Heart right ventricle (tissue), 16 donors: ENCODE measurements at regions not wholly inside any gene's neighbourhood (a gene's known extent, or its start where the extent isn't known, plus 50 kb on each side); places are given as distances from the start of the nearest gene placed in this dataset.

Source experiments
- ATAC-seq, 8 donors: fragments of 200-7000 bp; cut with Tn5 transposase; one replicate each; pipeline ENCODE4 v1.9.1; 2020; ENCODE audit warnings: mild to moderate bottlenecking in 8 of 8, moderate library complexity in 8 of 8, moderate number of reproducible peaks in 1 of 8
- DNase-seq, 2 donors: peaks; one replicate each; pipeline ENCODE4 v3.0.0-alpha.2; 2020
- H3K27ac ChIP-seq, 10 donors: fragments of 200-600 bp; sonication (generic) in 2 of 10; one replicate each; pipeline versions ENCODE4 v1.5.0 to v1.8.0; 2020 to 2022; ENCODE audit warnings: mild to moderate bottlenecking in 3 of 10
- H3K27me3 ChIP-seq, 7 donors: fragments of 200-600 bp; one replicate each; pipeline ENCODE4 v1.8.0; 2021 to 2022; ENCODE audit warnings: mild to moderate bottlenecking in 2 of 7
- H3K36me3 ChIP-seq, 9 donors: fragments of 200-600 bp; sonication (generic) in 1 of 9; one replicate each; pipeline versions ENCODE4 v1.5.0 to v1.8.0; 2020 to 2022; ENCODE audit warnings: mild to moderate bottlenecking in 2 of 9
- H3K4me1 ChIP-seq, 9 donors: fragments of 200-600 bp; sonication (generic) in 1 of 9; one replicate each; pipeline versions ENCODE4 v1.5.0 to v1.8.0; 2020 to 2022; ENCODE audit warnings: mild to moderate bottlenecking in 4 of 9
- H3K4me3 ChIP-seq, 10 donors: fragments of 200-600 bp; sonication (generic) in 2 of 10; one replicate each; pipeline versions ENCODE4 v1.5.0 to v1.8.0; 2020 to 2022; ENCODE audit warnings: mild to moderate bottlenecking in 7 of 10, moderate library complexity in 2 of 10
- H3K9me3 ChIP-seq, 11 donors: fragments of 200-600 bp in 10 of 11; sonication (generic) in 2 of 11; one replicate each; pipeline versions ENCODE4 v1.5.0 to v1.8.0; 2013 to 2022; ENCODE audit warnings: mild to moderate bottlenecking in 2 of 11, control low read depth in 1 of 11, moderate library complexity in 1 of 11
- WGBS, 2 donors: extraction: QIAGEN DNeasy Blood & Tissue Kit; methylation state at CpG; one replicate each; pipeline ENCODE4 v1.1.7; 2013; ENCODE audit warnings: inconsistent platforms in 1 of 2; 5-methylcytosine and 5-hydroxymethylcytosine counted together
- intact Hi-C, 10 donors: fragments of 100-400 bp; cut with DNase I; formaldehyde crosslinking; loops; one replicate each; pipeline versions ENCODE4 v1.11.1 to v1.14.2; 2022
- TF ChIP-seq, protein P1 (sequence below), 9 donors: fragments of 200-600 bp; sonication (generic) in 2 of 9; IDR thresholded peaks; one replicate each; pipeline versions ENCODE4 v1.5.0 to v1.8.0; 2021 to 2022; ENCODE audit warnings: antibody characterized with exemption in 9 of 9, mild to moderate bottlenecking in 5 of 9, moderate library complexity in 1 of 9
- donor health status: Arrhythmogenic right ventricular cardiomyopathy.
- donor health status: ischemic (EF 13 %, LVEDD 7.1; RV severe dilation, severe dysfunction).
- donor health status: healthy with polysubstance abuse.
- donor health status: DM: no; HTN: yes; CAD: no.
- donor health status: DM: no; HTN: no; CAD: no.
- donor health status: ischemic (EF 25% LVEDD 6.9; RV normal size, moderate dysfunction).
- donor health status: ischemic (EF 25% LVEDD 5.7; RV mildly dilated, moderate dysfunction).
- donor health status: healthy.
- donor health status: DM: yes; HTN: yes; CAD: no.
- donor health status: Ischemic cardiomyopathy.
- donor health status: ischemic (EF 35%, LVEDD 5.7; RV mildly dilated, moderate dysfunction).
- donor health status: nonischemic (EF 11% LVEDD 7.7; RV severe dilation, severe dysfunction).
- donor health status: DM: yes; HTN: yes; CAD: no.
- donor health status: PGD.
- donor health status: ischemic (EF 29% LVEDD 5.4; RV normal size, mild dysfunction).
- donor health status: nonischemic (EF 23%, LVEDD 6.1; RV moderate dilation, normal function).

DNA sequence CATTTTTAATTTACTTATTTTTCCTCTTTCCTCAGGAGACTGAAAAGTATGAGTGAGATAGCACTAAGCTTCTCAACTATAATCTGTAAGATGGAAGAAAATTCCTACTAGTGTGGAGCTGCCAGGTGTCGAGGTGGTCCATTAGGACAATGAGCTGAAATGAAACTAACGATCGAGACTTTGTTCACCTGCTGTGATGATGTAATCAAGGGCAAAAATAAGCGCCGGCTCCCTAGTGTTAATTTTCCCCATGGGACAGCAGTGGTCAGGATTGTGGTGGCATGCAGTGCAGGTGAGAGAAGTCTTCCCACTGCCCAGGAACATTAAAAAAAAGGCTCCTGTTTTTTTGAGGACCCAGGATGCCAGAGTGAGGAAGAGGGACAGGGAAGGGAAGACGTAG, 859.1 kb upstream of the GCFC2 start:
- WGBS, 2 donors: 56% methylated on average over 6 of the region's 6 CpGs
- no peaks in the 10 kb centered on the region for H3K9me3 ChIP-seq

DNA sequence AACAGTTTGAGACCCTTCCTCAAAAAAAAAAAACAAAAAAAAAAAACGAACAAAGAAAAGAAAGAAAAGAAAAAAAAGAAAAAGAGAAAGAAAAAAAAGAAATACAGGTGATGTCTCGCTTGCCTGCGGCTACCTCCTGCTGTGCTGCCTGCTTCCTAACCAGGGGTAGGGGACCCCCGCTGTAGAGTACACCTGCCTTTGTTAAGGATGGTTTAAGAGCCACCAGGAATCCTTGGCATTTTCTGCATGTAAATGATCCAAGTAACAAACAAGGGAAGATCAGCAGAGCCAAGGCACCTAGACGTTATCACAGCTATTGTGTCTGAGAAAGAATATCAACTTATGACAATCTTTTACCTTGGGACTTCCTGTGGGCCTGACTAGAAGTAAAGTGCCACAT, 856.8 kb upstream of the GCFC2 start:
- no peak overlapping the region for H3K4me3 ChIP-seq
- DNase-seq: no peak
- TF ChIP-seq, protein P1, sequence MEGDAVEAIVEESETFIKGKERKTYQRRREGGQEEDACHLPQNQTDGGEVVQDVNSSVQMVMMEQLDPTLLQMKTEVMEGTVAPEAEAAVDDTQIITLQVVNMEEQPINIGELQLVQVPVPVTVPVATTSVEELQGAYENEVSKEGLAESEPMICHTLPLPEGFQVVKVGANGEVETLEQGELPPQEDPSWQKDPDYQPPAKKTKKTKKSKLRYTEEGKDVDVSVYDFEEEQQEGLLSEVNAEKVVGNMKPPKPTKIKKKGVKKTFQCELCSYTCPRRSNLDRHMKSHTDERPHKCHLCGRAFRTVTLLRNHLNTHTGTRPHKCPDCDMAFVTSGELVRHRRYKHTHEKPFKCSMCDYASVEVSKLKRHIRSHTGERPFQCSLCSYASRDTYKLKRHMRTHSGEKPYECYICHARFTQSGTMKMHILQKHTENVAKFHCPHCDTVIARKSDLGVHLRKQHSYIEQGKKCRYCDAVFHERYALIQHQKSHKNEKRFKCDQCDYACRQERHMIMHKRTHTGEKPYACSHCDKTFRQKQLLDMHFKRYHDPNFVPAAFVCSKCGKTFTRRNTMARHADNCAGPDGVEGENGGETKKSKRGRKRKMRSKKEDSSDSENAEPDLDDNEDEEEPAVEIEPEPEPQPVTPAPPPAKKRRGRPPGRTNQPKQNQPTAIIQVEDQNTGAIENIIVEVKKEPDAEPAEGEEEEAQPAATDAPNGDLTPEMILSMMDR (IDR thresholded peaks at IDR 0.05): no peak

More for the DNA sequence above, 859.1 kb upstream of the GCFC2 start:
- ATAC-seq (no peak), DNase-seq (no peak)
- no peaks in the 10 kb centered on the region for H3K27me3 ChIP-seq
- H3K4me3 ChIP-seq: no peak overlapping the region
- intact Hi-C loops: no loop called here
- TF ChIP-seq, protein P1 (IDR thresholded peaks at IDR 0.05): no peak
- no peaks in the 10 kb centered on the region for H3K36me3 ChIP-seq
- no peaks in the 10 kb centered on the region for H3K4me1 ChIP-seq
- no peak overlapping the region for H3K27ac ChIP-seq

DNA sequence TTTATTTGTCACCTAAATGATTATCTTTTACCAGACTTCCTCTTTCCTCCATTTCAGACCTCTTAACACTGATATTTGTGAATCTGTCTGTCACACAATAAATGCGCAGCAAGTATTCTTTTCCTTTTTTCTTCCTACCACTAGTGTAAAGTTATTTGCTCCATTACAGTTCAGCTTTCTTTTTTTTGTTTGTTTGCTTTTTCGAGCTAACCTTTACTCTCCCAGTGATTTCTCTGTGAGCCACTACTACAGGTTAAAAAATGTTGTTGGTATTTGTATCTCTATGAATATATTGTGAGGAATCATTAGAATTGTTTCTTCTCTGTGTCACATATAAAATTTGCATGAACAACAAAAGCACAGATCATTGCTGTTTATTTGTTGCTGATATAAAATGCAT, 854.0 kb upstream of the GCFC2 start:
- Histone ChIP-seq H3K4me3 (no peak overlapping the region), H3K36me3 (no peaks in the 10 kb centered on the region), H3K4me1 (no peaks in the 10 kb centered on the region), H3K9me3 (no peaks in the 10 kb centered on the region), H3K27me3 (no peaks in the 10 kb centered on the region), H3K27ac (no peak overlapping the region)
- intact Hi-C loops: no loop called here
- 69 to 78% methylated on average over 2 of the region's 2 CpGs for WGBS, 2 donors
- ATAC-seq: no peak
- DNase-seq: no peak
- TF ChIP-seq, protein P1 (IDR thresholded peaks at IDR 0.05): no peak

More for the DNA sequence above, 856.8 kb upstream of the GCFC2 start:
- no peak for ATAC-seq
- Histone ChIP-seq H3K27me3 (no peaks in the 10 kb centered on the region), H3K27ac (no peak overlapping the region), H3K9me3 (no peaks in the 10 kb centered on the region), H3K4me1 (no peaks in the 10 kb centered on the region), H3K36me3 (no peaks in the 10 kb centered on the region)
- 82 to 83% methylated on average over 5 of the region's 5 CpGs for WGBS, 2 donors
- intact Hi-C loops: no loop called here

DNA sequence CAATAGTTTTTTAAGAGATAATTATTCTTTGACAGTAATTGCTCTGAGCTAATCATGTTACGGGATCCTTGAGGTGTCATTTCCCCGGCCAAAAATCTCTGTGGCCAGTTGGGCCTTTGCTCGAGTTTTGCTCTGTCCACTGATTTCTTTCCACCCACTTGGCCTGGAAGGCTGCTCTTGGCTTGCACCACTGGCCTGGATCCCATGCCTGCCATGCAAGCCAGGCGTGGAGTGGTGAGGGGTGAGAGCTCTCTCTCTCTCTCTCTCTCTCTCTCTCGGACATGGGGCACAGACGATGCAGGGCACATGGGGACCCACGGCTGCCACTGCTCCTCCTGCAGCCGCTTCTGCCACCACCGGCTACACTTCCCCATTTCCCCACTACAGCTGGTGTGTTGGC, 853.0 kb upstream of the GCFC2 start:
- TF ChIP-seq, protein P1 (IDR thresholded peaks at IDR 0.05): no peak
- DNase-seq (no peak), ATAC-seq (peak in 1 of 8 donors; percentile 58)
- Histone ChIP-seq H3K27ac (no peak overlapping the region), H3K27me3 (no peaks in the 10 kb centered on the region), H3K4me1 (no peaks in the 10 kb centered on the region), H3K4me3 (no peak overlapping the region), H3K36me3 (no peaks in the 10 kb centered on the region), H3K9me3 (no peaks in the 10 kb centered on the region)
- 84 to 87% methylated on average over 9 of the region's 9 CpGs for WGBS, 2 donors
- intact Hi-C loops: no loop called here

DNA sequence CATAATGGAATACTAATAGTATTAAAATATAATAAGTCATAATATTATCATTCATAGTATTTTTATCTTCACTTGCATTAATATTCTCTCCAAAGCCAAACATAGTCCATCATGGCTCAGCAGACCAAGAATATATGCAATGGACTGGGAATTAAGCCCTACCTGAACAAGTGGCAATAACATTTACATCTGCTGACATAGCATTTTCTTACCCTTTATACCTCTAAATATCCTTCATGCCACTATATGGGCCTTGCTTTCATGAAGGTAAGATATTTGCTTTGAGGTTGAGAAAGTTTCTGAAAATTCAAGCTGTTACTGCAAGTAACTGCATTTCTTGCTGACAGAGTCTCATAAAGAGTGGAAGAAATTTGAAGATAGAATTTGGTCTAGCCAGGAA, 847.4 kb upstream of the GCFC2 start:
- Histone ChIP-seq H3K4me1 (no peaks in the 10 kb centered on the region), H3K27me3 (no peaks in the 10 kb centered on the region), H3K27ac (no peak overlapping the region), H3K36me3 (no peaks in the 10 kb centered on the region), H3K4me3 (no peak overlapping the region), H3K9me3 (peaks cover 0 to 3% (median 0%) of the 10 kb centered on the region in 11 donors)
- TF ChIP-seq, protein P1 (IDR thresholded peaks at IDR 0.05): no peak
- intact Hi-C loops: no loop called here
- ATAC-seq (no peak), DNase-seq (no peak)
